ENCODE measurements at regions not wholly inside any gene's neighbourhood (a gene's known extent, or its start where the extent isn't known, plus 50 kb on each side); places are given as distances from the start of the nearest gene placed in this dataset.

DNA sequence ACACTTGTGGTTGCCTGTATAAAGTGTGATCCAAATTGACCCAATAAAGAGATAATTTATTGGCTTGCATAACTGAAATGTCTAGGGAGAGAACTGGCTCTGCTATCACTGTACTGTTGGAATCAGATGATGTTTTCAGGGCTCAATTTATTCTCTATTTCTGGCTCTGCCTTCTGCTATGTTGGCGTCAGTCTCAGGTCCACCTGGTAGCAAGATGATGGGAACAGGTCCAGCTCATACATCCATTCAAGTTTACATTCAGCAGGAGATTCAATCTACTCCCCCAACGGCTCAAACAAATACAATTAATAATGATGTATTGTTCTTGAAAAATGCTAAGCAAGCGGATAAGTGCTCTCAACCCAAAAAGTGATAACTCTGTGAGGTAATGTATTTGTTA, 297.7 kb upstream of the SYT4 start:
- no peak for DNase-seq

- no peak for DNase-seq
Measured at GRCh38 chr18:43578211-43578610, 300.9 kb upstream of the SYT4 start.

- DNase-seq: no peak
Measured at GRCh38 chr18:43578706-43579105, 301.4 kb upstream of the SYT4 start.

DNA sequence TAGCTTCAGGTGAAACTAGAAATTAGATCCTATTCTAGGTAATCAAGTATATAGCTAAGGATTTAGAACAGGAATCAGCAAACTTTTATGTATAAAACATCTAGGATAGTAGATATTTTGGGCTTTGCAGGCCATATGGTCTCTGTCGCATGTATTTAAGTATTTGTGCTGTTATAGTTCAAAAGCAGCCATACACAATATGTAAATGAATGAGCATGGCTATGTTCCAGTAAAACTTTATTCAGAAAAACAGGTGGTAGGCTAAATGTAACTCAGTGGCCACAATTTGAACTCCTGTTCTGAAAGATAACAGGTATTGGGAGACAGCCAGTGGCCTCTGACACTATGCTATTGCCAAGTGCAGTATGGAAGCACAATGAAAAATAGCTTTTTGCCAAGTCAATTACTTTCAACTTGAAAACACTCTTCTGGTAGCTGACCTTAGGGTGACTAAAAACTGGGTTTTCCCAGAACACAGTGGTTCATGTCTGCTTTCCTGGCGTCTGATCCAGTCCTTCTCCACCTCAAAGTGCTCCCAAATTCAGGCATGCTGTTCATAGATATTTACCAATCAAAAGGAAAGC, 304.7 kb upstream of the SYT4 start:
- DNase-seq: no peak

DNA sequence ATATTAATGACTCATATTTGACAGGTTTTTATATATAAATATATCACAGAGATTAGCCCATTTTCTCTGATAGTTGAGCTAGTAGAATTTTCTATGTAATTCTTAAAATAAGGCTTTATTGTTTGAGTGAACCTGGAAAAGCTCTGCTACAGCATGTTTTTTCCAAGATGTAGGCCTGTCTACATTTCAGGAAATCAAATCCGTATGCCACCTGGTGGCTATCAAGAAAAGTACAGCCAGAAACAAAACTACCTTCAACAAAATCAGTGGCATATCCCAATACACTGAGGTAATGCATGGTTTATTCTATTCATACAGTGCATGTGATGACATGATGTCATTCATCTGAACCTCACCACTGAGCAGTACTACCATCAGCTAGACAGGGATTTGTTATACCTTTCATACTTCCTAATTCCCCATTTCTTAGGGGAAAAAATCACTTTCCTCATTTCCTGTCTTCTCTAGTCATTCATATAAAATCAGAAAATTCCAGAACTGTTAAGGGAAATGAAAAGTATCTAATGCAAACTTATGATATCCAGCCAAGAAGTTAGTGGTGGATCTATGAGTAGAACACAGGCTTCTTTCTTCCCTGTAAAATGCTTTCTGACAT, 310.4 kb upstream of the SYT4 start:
- no peak for DNase-seq

DNA sequence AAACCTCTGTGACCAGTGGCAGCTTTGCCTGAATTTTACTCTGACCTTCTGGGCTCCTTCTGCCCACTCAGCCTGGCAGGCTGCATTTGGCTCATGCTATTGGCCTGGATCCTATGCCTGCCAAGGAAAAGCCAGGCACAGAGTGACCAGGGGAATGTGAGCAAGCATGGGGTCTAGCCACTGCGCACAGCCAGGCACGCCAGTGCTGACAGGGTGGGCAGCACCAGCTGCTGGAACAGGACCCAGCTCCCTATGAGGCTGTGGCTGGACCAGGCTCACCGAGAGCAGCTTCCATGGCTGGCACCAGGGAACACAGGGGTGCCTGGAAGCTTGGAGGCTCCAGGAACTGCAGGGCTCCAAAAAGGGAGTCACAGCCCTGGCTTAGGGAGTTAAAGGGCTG, 311.5 kb upstream of the SYT4 start:
- DNase-seq: no peak

- DNase-seq: no peak
Measured at GRCh38 chr18:43589611-43590151, 312.4 kb upstream of the SYT4 start.

DNA sequence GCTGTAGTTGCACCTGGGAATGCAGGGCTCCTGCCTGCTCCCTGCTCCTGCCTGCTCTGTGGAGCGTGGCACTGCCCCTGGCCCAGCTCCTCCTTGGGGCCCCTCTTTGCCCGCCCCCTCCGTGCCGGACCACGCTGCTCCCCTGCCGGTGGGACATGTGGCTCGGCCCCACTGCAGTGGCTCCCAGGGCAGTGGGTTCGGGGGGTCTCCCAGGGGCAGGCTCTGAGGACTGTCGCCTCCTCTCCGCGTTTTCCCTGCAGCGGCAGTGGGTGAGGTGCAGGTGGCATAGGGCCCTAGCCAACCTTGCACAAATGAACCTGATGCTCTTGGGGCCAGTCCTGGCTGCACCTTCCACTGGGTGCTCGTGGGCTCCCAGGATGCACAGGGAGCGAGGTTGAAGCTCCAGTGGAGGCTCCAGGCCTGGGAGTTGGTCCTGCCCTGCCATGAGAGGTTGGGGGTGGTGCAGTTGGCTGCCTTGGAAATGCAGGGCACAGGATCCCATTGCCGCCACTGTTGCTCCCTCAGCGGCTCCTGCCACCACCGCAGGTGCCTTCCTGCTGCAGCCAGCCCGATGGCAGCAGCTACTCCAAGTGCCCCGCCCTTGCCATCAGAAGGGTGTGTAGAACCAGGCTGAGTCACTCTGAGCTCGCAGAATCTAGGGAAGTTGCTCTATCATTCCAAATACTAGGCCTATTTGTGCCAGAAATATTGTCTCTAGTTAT, 313.1 kb upstream of the SYT4 start:
- peak in 1 of 5 donors; percentile 8 for DNase-seq

- DNase-seq: no peak
Measured at GRCh38 chr18:43592269-43592668, 315.0 kb upstream of the SYT4 start.

DNA sequence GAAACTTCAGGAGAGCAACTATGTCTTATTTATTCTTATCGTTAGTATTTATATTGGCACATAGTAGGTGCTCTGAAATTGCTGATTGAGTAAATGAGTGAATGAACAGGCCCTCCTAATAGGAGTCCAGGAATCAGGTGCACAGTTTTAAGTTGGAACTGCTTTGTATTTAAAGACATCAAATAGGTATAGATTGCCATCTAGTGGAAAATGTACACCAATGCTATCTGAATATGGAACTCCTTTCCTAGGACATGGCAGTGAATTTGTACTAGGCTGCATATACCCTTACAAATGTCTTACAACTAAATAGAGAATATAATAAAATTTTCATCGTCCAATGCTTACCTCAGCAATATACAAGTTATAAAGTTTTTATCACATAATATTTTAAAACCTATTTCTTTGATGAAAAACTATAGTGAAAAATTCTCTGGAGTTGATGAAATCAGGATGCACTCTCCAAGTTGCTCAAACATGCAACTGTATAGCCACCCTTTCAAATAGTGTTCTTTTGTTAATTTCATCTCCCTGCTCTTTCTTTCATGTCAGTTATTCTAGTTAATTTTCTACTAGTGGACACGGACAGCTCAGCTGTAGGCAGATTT, 318.9 kb upstream of the SYT4 start:
- no peak for DNase-seq

DNA sequence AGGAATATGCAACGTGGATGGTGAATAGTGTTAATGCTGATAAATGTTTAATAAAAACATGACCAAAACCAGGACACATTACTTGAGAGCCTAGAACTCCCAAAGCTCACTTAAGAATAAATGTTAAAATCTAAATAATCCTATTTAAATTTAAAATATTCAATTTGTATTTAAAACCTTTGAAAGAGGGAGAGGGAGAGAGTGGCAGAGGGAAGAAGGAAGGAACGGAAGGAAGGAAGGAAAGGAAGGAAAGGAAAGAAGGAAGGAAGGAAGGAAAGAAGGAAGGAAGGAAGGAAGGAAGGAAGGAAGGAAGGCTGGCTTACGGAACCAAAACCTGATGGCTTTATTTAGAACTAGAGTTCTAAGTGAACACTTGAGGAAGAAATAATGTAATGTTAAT, 324.1 kb upstream of the SYT4 start:
- no peak for DNase-seq

- no peak for DNase-seq
Measured at GRCh38 chr18:43605224-43605623, 327.9 kb upstream of the SYT4 start.

GRCh38 chr18:43606795-43607194, 329.5 kb upstream of the SYT4 start:
- no peak for DNase-seq

GRCh38 chr18:43620936-43621335, 343.6 kb upstream of the SYT4 start:
- peak in 1 of 5 donors; percentile 1 for DNase-seq

DNA sequence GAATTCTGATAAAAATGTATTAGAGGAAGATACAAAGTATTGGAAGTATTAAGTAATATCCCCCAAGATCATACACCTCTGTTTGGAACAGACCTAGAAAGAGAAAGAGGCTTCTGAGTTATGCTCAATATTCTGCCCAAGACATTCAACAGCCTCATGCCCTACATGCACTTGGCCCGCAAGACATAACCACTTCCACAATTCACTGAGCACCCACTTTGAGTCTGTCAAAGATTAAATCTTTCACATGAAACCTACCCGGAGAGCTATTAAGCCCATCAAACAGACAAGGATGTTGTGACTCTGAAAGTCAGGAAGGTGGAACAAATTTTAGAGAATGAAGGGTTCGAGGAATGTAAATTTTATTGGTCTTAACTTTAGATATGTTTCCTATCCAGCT, 344.7 kb upstream of the SYT4 start:
- no peak for DNase-seq

DNA sequence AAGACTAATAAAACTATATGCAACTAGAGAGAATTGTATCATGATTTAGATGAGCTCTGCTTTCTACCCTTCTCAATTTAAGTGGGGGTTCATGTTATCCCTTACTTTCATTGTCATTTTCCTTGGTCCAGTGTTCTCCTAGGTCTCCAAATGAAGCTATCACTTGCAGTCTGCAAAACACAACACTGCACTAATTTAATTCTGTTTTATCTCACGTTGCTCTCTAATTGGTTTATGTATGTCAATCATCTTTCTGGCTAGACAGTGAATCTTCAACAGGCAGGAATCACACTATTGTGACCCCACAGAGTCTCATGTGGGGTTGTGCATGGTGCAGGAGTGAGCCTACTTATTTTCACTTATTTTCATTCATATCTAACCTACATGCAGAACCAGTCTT, 348.3 kb upstream of the SYT4 start:
- no peak for DNase-seq

- DNase-seq: no peak
Measured at GRCh38 chr18:43627848-43628530, 350.7 kb upstream of the SYT4 start.

- DNase-seq: no peak
Measured at GRCh38 chr18:43634994-43635393, 357.7 kb upstream of the SYT4 start.

- no peak for DNase-seq
Measured at GRCh38 chr18:43635397-43635796, 358.1 kb upstream of the SYT4 start.

GRCh38 chr18:43642727-43643330, 365.5 kb upstream of the SYT4 start:
- DNase-seq: no peak

- DNase-seq: no peak
Measured at GRCh38 chr18:43648002-43648401, 370.7 kb upstream of the SYT4 start.

GRCh38 chr18:43649649-43650357, 372.5 kb upstream of the SYT4 start:
- DNase-seq: no peak

Measured in T-helper 1 cell (primary cell).